Nephron progenitor cell (in vitro differentiated cells): ENCODE measurements at regions not wholly inside any gene's neighbourhood (a gene's known extent, or its start where the extent isn't known, plus 50 kb on each side); places are given as distances from the start of the nearest gene placed in this dataset.

Source experiments
- DNase-seq: peaks from one replicate; pipeline ENCODE4 v3.0.0; 2021
- H3K27ac Mint-ChIP-seq: 2 replicates; pipeline ENCODE4 v1.8.0; 2021; ENCODE audit warnings: mild to moderate bottlenecking, moderate library complexity, mixed read lengths
- H3K27me3 Mint-ChIP-seq: 2 replicates; pipeline ENCODE4 v1.8.0; 2021; ENCODE audit warnings: mild to moderate bottlenecking, low read depth, mixed read lengths; ENCODE audit not compliant: poor library complexity
- H3K36me3 Mint-ChIP-seq: 2 replicates; pipeline ENCODE4 v1.8.0; 2021; ENCODE audit warnings: low read depth, mixed read lengths
- H3K4me1 Mint-ChIP-seq: 2 replicates; pipeline ENCODE4 v1.8.0; 2021; ENCODE audit warnings: mixed read lengths
- H3K4me3 Mint-ChIP-seq: 2 replicates; pipeline ENCODE4 v1.8.0; 2021; ENCODE audit warnings: mild to moderate bottlenecking, moderate library complexity, mixed read lengths
- H3K9me3 Mint-ChIP-seq: 2 replicates; pipeline ENCODE4 v1.8.0; 2021; ENCODE audit warnings: mild to moderate bottlenecking, moderate library complexity, mixed read lengths
- TF ChIP-seq, protein P1 (sequence below): fragments of 200-600 bp; sonication (generic); IDR thresholded peaks from 2 replicates; pipeline ENCODE4 v1.5.0; 2021; ENCODE audit warnings: antibody characterized with exemption

DNA sequence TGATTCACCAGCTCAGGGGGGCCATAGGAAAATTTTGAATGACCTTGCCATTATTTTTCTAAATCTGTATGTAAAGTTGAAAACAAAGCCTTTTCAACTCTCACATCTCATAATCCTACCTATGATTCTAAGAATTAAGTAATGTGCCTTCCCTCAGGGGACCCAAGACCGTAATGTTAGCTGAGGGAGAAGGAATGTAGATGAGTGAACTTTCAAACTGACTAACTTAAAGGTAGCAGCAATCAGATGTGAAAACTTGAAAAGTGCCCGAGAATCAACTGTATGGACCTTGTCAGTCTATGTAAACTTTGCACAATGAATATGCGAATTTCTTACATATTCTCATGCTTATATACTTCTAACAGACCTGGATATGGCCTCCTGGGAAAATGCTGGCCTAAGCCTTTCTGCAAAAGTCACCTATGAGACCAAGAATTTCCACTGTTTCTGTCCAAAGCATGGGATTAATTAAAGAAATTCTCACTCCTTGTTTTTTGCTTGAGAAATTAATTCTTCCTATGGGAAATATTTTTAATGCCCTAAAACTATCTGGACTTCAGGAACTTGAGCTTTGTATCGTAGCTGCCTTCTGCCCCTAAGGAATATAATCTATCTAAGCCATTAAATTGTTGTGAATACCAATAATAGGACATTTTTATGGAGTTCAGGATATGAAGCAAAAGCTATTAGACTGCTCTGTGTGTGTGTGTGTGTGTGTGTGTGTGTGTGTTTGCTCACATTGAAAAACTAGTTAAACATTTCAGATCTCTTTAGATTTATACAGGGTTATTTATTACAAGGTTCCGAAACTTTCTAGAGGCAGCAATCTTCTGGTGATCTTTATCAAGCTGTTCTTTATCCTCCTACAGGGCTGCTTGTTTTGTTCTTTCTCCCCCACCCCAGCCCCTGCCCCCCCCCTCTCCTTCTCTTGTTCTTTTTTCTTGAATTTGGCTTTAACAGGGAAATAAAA is 169.1 kb upstream of the CLINT1 start:
- Mint-ChIP-seq H3K27ac (no peak overlapping the region), H3K36me3 (peaks cover 5% of the 10 kb centered on the region), H3K9me3 (peaks cover 7% of the 10 kb centered on the region), H3K27me3 (peaks cover 8% of the 10 kb centered on the region), H3K4me1 (peaks cover 41% of the 10 kb centered on the region), H3K4me3 (no peak overlapping the region)
- no peak for DNase-seq
- TF ChIP-seq, protein P1, sequence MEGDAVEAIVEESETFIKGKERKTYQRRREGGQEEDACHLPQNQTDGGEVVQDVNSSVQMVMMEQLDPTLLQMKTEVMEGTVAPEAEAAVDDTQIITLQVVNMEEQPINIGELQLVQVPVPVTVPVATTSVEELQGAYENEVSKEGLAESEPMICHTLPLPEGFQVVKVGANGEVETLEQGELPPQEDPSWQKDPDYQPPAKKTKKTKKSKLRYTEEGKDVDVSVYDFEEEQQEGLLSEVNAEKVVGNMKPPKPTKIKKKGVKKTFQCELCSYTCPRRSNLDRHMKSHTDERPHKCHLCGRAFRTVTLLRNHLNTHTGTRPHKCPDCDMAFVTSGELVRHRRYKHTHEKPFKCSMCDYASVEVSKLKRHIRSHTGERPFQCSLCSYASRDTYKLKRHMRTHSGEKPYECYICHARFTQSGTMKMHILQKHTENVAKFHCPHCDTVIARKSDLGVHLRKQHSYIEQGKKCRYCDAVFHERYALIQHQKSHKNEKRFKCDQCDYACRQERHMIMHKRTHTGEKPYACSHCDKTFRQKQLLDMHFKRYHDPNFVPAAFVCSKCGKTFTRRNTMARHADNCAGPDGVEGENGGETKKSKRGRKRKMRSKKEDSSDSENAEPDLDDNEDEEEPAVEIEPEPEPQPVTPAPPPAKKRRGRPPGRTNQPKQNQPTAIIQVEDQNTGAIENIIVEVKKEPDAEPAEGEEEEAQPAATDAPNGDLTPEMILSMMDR = no peak

DNA sequence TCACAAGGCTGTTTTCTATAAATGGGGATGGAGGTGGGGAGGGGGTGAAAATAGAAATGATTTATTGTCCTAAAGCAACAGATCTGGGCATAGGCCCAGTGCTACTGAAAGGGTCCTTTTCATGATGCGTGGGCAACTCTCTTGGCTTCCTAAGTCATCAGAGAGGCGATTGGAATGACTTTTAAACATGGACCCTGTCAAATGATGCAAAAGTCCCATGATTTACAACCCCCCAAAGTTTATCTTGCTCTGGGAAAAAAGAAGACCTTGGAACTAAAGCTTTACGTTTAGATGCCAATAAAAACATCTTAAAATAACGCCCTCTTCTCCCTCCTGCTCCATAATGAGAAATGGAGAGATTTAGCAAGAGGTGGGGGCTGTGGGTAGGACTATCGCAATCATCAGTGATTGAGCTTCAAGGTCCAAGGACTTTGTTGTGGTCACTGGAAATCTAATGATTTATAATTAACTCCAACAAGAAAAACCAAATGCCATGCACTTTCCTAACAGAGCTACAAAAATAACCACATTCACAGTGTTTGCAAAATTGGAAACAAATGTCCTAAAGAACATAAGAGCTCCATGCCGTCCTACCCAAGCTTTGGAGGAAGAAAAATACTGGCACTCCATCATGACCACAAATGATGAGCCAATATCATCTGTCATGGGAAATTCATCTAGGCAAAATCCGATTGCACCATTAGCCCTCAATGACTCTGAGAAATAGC is 167.5 kb upstream of the CLINT1 start:
- TF ChIP-seq, protein P1 = no peak
- no peak overlapping the region for H3K4me3 Mint-ChIP-seq
- DNase-seq = no peak

DNA sequence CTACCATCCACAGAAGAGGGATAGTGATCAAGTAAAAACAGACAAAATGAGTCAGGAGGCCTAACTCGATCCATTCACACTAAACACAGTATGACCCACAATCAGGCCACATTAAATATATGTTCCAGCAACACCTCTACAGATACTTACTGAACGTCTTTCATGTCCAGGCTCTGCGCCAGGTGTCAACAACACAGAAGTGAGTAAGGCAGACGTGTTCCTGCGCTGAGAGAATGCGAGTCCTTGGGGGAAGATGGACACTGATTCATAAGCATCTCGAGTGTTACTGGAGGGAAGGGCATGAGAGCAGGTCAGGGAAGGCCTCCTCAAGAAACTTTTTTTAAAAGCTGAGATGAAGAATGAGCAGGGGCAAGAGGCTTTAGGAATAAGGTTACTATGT is 164.3 kb upstream of the CLINT1 start:
- Mint-ChIP-seq H3K27me3 (no peaks in the 10 kb centered on the region), H3K27ac (peak overlapping the region; percentile 35), H3K4me1 (peaks cover 49% of the 10 kb centered on the region), H3K4me3 (no peak overlapping the region), H3K9me3 (peaks cover 5% of the 10 kb centered on the region), H3K36me3 (peaks cover 5% of the 10 kb centered on the region)
- TF ChIP-seq, protein P1 = no peak
- DNase-seq = no peak

More for the DNA sequence above, 167.5 kb upstream of the CLINT1 start:
- Mint-ChIP-seq H3K36me3 (peaks cover 5% of the 10 kb centered on the region), H3K27me3 (peaks cover 8% of the 10 kb centered on the region), H3K9me3 (peaks cover 5% of the 10 kb centered on the region), H3K27ac (no peak overlapping the region), H3K4me1 (peaks cover 50% of the 10 kb centered on the region)

DNA sequence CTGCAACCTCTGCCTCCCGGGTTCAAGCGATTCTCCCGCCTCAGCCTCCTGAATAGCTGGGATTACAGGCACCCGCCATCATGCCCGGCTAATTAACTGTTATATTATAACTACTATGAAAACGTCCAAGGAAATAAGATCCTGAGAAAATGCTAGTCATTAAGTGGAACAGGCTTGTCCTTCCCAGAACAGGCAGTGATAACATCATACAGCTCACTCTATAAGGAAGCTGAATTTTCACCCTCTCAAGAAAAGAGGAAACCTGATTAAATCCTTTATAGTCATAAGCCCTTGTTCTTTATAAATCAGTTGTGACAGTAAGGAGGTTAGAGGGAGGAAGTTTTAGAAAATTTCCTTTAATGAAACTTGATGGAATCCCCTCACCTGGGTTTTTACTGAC is 163.9 kb upstream of the CLINT1 start:
- TF ChIP-seq, protein P1 = no peak
- H3K4me3 Mint-ChIP-seq = no peak overlapping the region
- peak overlapping the region; percentile 75 for H3K27ac Mint-ChIP-seq
- peaks cover 47% of the 10 kb centered on the region for H3K4me1 Mint-ChIP-seq
- peaks cover 5% of the 10 kb centered on the region for H3K36me3 Mint-ChIP-seq
- peaks cover 5% of the 10 kb centered on the region for H3K9me3 Mint-ChIP-seq
- DNase-seq = no peak
- H3K27me3 Mint-ChIP-seq = no peaks in the 10 kb centered on the region

DNA sequence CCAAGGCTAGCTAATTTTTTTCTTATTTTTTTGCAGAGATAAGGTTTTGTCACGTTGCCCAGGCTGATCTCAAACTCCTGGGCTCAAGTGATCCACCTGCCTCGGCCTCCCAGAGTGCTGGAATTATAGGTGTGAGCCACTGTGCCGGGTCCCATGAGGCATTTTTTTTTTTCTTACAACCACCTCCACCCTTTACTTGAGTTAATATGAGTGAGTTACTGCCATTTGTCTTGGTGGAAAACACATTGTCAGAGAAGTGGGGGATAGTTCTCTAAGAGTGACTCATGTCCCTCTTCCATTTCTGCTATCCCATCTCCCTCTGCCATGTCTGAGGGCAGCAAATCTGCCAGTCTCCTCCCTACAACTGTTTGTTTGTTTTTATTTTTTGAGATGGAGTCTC is 163.4 kb upstream of the CLINT1 start:
- peaks cover 5% of the 10 kb centered on the region for H3K9me3 Mint-ChIP-seq
- no peaks in the 10 kb centered on the region for H3K27me3 Mint-ChIP-seq
- no peak for DNase-seq
- H3K27ac Mint-ChIP-seq = peak overlapping the region; percentile 75
- no peak overlapping the region for H3K4me3 Mint-ChIP-seq
- H3K4me1 Mint-ChIP-seq = peaks cover 47% of the 10 kb centered on the region
- peaks cover 5% of the 10 kb centered on the region for H3K36me3 Mint-ChIP-seq
- TF ChIP-seq, protein P1 = no peak
